GM21515 (cell line): ENCODE measurements at regions not wholly inside any gene's neighbourhood (a gene's known extent, or its start where the extent isn't known, plus 50 kb on each side); places are given as distances from the start of the nearest gene placed in this dataset.

Source experiments
- ATAC-seq: cut with Tn5 transposase; IDR thresholded peaks from one replicate; pipeline ENCODE4 v1.9.1; 2021; ENCODE audit not compliant: unreplicated experiment

DNA sequence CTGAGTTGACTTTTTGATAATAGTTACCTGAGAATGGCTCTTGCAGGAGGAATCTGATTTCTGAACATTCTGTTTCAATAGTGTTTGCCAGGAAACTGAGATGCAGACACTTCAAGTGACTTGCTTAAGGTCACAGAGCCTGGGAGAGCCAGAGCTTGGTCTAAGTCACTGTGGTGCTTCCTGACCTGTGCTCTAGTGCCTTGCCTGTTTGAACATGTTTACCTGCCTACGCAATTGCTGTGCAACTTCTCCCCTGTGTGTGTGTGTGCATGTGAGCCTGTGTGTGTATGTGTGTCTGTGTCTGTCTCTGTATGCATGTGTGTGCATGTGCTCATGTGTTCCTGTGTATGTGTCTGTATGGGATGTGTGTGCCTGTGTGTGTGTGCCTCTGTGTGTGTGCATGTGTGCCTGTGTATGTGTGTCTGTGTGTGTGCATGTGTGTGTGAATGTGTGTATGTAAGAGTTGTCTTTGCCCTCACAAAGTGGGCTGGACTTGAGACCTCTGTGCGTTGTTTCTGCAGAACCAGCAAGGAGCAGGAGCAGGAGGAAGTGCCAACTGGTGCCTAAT lies 185.8 kb downstream of the GADD45G start:
- ATAC-seq, result no peak

DNA sequence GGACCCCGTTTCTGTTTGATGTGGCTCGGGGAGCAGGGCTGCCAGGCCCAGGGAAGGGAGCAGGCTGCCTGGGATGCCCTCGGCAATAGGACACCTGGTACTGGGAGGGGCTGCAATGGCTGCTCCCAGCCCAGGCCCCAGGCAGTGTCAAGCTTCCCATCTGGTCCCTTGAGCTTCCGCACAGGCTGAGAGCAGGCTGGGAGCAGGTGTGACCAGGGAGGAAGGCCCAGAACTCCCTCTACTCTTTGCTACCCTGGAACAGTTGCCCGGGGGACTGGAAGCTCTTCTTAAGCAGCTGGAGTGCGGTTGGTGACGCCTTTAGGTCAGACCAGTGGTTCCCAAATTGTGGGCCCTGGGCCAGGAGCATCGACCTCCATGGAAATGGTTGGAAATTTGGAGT lies 186.9 kb downstream of the GADD45G start:
- no peak for ATAC-seq

DNA sequence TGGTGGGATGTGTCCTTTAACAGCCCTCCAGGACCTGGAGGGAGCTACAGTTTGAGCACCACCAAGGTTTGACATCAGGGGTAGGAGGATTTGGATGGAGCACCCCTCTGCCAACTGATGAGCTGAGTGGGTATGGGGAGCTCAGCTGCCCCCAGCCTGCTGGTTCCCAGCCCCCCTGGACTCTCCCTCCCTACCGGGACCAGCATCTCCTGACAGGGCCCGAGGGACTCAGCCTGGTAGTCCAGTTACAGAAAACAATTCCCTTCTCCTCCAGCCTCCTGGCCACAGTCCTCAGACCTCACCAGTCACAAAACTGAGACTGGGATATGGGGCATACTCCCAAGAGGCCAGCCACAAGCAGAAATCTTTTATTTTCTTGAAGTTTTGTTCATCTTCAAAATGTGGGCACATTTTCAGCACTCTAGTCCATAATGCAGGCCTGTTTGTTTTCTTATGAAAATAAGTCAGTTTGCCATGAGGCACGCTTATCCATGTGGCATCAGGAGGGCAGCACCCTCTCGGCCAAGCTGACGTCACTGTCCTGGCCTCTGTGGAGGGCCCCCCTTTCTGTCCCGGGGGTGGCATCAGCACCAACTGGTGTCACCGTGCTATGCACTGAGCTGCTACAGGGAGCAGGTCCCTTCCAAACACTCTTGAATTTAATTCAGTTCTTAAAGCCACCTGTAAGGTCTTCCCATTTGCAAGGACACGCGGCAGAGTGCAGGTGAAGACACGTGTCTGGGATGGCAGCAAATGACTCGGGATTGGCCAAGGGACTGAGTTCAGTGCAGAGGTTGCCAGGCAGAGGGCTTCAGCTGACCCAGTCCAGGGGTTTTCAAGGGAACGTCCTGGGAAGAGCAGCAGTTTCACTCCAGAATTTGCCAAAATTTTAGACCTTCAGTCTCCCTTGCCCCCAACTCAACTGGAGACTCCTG lies 187.6 kb downstream of the GADD45G start:
- no peak for ATAC-seq

DNA sequence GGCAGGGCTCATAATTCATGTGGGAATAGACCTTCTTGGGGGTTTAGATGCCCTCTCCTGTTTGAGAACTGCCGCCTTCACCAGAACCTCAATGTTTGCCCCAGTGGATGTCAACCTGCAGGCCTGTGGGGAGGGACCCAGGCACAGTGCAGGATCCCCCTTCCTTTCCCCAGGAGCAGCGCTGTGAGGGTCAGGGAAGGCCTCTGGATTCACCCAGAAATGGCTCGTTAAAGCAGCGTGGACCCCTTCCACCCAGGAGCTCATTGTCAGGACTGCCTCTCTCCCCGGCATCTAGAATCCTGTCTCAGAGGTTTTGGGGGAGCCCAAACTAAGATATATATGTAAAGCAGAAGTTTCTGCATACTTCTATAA lies 188.3 kb downstream of the GADD45G start:
- no peak for ATAC-seq

DNA sequence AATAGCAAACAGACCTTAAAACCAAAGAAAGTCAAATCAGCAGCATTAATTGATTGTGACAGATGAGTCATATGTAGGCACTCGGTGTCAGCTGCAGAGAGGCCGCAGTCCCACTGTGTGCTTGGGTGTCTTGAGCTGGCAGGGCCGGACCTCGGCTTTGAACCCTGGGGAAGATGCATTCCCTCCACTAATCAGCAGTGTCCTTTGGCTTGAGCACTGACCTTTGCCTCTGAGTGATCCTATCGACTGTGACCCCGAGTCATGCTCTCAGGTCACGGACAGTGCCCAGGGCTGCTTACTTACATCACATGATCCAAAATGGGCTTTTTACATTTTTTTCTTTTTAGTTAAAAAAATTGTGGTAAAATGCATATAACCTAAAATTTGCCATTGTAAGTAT lies 188.7 kb downstream of the GADD45G start:
- ATAC-seq, result no peak

DNA sequence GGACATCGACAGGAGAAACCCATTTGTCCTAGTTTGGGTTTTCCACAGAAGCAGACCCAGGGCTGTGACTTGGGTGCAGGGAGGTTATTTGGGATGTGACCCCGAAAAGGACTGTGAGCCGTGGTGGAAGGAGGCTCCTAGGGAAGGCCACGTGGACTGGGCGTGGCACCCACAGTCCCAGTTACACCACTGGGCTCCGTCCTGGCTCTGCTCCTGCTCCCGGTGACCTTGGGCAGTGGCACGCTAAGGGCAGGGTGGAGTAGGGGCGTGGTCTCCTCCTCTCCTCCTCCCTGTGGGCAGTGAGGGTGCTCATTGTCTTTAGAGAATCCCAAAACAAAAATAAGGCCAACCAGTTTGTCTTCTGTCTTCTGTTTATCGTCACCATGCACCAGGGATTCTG lies 190.1 kb downstream of the GADD45G start:
- ATAC-seq, result no peak

DNA sequence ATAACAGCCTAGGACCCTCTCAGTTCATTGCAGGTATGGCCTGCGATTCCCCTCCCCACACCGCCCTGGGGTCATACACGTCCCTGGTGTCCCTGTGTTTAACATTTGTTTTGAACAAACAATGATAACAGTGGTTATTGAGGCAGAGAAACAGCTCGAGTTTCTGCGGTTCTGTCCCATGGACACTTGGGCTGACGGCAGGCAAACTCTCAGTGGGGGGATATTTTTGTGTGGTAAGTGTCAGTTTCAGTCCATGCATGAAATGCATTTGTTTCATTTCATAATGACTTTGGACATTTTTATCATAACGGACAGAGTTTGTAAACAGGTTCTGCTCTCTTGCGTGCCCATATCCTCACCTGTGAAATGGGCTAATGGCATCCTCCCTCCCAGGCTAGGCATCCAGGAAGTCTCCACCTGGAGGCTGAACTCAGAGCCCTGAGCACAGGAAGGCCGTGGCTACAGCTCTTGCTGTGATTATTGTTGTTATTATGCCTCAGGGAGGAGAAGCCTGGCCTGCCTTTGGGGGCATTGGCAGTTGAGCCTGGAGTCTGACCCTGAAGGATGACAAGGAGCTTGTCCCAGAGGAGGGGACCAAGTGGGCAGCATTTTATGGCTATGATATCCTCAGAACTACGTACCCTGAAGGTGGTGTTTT lies 190.9 kb downstream of the GADD45G start:
- no peak for ATAC-seq

DNA sequence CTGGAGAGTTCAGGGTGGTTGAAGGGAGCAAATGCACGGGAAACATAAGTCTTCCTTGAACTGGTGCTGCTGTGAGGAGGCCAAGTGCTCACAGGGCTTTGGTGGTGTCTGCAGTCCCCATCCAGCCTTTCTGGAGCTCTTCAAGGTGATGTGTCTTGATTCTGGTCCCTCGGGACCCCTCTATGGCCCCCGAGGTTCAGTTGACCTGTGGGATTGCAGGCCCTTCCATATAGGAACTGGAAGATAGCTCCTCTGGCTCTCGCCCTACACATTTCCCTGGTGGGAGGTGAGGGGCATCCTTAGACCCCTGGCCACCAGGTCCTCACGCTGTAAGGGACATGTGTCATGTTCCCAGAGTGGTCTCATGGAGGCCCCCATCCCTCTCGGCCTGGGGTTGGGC lies 191.8 kb downstream of the GADD45G start:
- ATAC-seq, result no peak

DNA sequence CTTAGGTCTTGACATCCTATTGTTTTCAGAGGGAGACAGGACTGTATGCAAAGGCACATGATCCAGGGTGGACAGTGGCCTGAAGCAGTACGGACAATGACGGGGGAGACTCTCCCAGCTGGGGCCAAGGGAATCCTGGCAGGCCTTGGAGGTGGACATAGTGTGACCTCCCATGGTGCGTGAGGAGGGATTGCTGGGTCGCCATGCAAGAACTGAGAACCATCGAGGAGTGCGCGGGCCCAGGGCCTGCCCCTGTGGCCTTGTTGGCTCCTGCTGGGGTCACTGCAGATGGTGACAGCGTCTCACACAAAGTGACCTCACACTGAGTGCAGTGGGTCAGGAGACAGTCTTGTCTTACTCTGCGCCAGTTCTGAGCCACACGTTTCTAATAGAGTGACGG lies 192.4 kb downstream of the GADD45G start:
- no peak for ATAC-seq

DNA sequence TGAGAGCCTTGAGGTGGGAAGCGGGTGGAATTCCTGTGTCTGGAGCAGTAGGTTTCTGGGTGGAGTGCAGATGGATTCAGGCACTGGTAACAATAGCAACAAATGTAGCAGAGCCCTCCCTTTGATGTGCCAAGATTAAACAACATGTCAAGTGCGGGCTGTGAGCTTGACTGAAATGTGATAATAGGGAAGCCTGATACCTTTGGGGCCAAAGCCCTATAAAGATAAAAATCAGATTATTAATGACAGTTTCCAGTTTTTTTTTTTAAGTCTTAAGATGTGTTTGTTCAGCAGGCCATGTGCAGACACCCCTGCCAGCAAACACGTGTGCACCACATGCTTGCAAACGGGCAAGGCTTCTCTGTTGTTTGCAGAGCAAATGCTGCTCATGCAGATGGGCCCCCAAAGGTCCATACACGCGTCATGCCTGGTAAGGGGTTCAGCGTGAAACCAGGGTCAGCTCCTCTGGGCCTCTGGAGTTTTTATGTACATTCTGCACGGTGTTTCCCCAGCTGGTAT lies 193.2 kb downstream of the GADD45G start:
- ATAC-seq, result no peak

DNA sequence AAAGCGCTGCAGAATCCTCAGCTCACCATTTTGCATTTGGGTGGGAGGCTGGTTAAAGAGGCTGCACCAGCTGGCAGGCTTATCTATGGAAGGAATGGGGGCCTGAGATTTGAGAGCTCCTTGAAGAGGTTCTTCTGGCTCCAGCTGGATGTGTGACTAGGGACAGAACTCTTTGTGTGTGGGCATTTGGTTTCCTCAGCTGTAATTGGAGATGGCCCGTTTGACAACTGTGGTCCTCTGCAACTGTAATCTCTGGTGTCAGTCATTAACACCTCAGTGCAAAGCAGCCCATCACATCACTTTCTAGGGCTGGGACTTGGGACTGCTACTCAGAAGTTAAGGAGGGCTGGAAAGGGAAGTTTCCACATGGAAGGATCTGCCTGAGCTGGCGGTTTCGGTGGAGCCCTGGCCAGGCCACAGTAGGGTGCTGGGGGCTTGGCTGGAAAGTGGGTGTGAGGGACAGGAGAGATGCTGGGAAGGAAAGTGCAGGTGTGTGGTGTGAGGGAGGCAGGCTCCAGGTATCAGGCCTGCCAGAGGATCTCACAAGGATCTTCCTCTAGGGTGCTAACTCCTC lies 193.8 kb downstream of the GADD45G start:
- ATAC-seq, result no peak

DNA sequence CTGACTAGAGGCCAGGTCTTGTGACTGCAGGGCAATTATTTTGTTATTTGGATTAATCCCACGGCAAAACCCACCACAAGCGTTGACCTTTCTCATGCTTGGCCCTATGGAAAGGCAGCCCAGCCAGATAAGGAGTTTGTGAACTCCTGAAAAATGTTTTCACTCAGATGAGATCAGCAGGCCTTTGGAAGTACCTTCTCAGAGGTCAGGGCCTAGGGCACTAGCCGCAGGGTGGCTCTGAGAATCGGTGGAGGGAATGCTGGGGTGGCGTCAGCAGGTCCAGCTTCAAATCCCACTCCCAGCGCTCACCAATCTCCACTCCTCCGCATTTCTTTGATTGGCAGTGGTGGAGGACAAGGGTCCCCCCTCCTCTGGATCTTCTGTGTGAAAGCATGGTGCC lies 194.4 kb downstream of the GADD45G start:
- no peak for ATAC-seq

DNA sequence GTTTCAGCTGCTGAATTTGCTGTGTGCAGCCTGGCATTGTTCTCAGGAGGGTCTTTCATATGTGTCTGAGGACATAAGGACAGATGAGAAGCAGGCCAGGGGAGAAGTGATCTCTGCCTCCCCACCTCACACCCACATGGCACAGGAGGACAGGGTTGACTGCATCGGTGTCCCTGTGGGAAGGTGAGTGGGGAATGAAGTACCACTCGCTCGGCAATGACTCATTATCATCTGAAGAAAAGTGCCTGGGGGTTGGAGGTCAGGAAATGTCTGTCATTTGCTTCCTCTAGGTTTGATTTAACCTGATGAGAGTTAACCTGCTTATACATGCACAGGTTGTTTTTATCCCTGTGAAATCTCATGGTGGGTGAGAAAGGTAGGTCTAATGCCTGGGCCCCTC lies 195.0 kb downstream of the GADD45G start:
- no peak for ATAC-seq

DNA sequence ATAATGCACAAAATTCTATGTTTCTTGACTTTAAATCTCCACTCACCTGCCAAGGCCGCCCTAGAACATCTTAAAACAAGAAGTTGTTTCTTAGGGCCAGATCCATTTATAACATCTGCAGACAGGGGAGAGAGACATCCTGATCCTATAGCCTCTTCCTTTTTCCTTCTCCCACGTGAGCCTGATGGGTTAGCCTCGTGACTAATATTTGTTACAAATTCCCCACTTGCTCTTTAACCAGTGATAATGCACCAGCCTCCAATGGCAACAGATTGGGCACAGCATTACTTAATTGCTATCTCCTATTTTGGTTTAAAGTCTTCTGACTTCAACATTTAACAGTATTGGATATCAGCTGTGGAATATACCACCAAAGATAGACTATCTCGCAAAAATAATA lies 196.5 kb downstream of the GADD45G start:
- no peak for ATAC-seq

DNA sequence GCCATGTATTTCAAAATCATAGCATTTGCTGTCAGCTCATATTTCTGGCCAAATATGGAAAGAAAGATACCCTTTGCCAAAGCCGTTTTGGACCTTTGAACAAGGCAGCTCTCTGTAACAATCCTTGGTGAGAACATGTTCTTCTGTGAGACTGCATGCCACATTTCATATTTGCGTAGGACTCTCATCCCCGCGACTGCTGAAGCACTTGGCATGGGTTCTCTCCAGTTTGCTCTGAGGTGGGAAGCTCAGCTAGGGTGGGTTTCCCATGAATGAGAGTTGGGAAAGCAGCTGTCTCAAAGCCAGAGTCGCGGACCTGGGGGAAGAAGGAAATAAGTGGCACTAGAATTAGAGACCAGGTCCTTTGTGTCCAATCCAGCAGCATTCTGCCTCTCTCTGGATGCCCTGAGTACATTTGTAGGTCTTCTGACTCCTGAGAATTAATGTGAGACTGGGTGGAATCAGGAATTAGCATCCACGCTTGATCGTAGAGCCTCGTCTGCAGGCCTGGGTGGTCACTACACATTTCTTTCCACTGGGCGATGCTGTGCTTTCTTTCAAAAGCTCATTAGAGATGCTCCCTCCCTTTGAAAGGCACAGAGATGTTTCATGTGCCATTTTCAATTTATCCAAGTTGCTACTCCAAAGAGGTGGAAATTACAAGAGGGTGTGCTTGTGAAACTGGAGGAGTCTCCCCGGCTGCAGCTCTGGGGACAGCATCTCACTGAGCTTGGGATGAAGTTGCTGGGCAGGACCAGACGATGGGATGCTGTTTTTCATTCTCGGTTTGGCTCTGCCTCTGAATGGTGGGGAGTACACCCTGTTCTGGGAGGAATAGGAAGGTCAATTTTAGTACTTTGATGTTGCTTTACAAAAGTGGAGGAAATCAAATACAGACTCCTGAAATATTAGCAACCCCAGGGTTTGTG lies 197.2 kb downstream of the GADD45G start:
- ATAC-seq, result no peak

DNA sequence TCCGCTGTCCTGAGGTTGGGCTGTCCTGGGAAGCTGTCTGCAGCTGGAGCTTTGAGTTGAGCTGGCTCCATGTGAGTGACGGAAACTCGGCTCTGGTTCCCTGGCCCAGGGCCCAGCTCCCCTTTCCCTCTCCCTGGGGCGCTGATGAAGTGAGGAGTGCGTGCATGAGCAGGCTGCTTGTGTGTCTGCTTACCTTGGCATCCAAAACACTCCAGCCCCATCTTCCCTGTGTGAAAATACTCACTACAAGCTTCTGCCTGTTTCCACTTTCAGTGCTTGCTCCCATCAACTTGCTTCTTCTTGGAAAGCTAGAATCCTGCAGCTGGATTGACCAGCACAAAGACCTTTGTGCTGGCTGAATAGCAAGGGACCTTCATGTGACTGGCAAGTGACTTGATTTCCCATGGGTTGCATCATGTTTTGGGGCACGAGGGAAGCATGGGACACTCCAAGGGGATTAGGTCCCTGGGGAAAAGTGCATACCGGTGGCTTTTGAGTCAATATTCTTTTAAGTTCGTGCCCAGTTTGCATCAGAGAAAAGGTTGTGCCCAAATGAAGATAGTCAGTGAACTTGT lies 198.1 kb downstream of the GADD45G start:
- ATAC-seq, result no peak

DNA sequence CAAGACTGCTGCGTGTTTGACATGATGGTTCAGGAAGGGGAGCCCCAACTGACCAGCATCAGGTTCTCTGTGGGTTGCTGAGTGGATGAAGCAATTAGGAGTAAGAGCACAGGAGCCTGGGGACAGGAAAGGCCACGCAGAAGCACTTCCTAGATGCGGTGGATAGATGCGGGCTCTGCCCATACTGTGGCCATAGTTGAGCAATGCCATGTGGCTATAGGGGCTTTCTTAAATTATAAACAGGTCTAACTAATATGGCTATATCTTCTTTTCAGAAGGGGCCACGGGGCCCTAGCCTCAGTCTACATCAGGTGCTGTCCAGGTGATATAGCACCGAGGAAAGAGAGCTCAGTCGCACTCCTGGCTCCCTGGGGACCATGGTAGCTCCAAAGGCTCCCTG lies 198.6 kb downstream of the GADD45G start:
- no peak for ATAC-seq

DNA sequence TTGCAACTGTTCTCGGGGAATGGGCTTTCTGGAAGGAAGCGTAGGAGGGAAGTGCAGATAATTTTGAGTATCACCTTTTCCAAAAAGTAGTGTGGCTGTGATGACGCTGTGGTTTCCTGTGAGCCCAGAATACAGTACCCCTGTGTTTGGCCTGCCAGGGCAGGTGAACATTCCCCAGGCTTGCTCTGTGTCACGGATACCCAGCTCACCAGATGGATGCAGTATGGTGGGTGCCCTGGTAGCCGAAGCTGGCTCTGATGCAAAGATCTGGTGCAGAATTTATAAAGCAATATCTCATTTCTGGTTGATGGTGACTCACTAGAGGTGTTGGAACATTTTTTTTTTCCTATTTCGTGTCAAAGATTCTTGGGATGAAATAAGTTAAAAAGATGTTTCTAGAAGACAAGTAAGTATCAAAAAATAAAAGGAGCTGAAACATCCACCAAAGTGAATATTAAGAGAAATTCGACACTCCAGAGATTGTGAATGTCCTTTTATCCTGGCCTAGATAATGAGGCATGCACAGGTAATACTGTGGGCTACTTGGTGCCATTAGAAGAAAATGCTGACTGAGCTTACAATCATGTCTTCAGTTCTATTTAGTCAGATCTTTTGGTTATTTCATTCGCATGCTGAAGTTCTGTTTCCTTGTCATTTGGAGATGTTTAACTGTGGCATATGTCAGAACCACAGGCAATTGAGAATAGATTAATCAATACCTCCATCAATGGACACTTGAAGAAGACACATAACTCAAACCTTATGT lies 200.1 kb downstream of the GADD45G start:
- ATAC-seq, result no peak

DNA sequence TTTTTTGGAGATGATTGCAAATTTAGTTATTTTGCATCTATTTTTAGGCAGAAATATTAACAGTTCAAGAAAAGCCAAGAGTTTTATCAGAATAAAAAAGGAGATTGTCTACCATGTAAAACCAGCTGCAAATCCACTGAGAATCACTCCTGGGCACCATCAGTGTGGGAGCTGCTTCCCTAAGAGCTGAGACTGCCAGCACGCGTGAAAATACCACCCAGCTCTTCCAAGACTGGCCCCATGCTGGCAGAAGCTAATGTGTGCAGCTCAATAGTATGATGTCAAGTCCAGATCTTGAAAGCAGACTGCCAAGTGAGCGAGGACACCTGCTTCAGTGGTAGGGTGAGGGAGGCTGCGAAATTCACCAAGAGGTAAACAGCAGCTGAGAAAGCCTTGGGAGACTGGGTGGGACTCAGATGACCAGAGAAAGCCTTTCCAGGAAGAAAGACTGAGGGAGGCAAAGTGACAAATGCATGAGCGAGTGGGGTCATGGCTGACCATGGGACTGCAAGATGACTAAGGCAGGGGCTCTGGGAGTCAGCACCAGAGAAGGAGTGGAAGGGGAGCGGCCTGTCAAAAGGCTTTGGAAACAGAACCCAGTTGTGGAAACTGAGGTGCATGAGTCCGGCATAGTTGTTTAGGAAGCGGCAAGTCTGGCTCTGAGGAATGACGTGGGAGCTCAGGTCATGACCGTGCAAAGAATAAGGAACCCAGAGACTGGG lies 200.9 kb downstream of the GADD45G start:
- ATAC-seq, result no peak
